HG03460 (cell line): ENCODE measurements at regions not wholly inside any gene's neighbourhood (a gene's known extent, or its start where the extent isn't known, plus 50 kb on each side); places are given as distances from the start of the nearest gene placed in this dataset.

Experiments
- ATAC-seq: cut with Tn5 transposase; IDR thresholded peaks from one replicate; pipeline ENCODE4 v1.9.1; 2021; ENCODE audit not compliant: unreplicated experiment

DNA sequence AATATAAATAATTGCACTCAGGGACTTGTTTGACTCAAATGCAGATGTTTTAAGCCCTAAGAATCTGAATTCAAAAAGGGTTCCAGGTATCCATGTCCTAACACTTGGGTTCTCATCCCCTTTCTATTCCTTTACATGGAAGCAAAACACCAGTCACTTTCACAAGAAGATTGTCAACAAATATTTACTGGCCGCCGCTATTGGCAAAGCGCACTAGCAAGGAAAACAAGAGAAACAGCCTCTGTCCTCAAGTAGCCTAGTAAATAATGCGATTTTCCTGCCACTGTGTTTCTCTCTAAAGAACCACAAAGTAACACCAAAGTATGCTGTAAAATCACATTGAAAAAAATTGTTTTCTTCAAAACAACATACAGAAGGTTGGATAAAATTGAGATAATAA is 66.7 kb upstream of the EZH2 start:
- ATAC-seq = no peak

DNA sequence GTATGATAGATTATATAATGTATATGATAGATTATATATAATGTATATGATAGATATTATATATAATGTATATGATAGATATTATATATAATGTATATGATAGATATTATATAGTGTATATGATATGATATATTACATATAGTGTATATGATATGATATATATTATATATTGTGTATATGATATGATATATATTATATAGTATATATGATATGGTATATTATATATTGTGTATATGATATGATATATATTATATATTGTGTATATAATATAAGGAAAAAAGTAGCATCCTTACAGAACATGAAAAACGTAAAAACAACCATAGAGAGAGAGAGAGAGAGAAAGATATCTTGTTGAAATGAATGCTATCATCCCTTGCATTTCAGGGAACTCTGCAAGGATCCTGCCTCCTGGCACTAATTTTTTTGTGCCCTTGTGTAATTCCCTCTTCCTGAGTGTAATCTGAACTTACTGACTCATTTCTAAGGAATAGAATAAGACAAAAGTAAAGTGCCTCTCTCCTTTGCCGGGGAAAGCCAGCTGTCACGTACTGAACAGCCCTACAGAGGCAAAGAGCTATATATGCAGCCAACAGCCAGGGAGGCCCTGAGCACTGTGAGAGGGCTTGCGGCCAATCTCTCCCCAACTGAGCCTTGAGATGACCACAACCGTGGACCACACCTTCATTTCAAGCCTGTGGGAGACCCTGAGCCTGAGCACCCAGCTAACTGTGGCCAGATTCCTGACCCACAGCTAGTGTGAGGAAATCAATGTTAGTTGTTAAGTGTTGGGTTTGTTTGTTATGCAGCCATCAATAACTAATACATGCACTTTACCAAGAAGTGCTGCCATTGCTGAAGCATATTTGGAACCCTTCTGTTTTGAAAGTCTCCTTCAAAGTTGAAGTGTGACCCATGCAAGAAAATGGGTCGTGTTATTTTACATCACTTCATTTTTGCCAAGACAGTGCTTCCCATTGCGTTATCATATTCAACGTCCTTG is 61.1 kb upstream of the EZH2 start:
- no peak for ATAC-seq

DNA sequence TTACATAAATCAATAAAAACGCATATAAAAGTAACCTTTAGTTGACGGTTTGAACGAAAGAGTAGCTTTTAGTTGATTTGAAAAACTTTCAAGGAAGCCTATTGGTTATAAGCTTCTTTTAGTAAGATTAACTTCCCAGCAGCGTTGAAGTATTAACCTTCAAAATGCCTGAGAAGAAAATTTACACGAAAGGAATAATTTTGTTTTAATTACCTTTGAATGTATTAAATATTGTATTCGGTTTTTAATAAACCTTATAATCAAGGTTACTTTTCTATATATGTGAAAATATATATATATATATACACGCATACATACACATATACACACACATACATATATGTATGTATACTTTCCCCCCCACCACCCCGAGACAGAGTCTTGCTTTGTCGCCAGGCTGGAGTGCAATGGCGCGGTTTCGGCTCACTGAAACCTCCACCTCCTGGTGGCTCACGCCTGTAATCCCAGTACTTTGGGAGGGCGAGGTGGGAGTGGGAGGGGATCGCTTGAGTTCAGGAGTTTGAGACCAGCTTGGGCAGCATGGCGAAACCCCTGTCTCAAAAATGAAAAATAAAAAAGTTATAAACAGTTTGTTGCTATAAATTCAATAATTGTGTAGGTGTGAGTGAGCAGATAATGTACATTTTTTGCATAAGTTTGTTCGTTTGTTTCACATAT is 57.6 kb upstream of the EZH2 start:
- no peak for ATAC-seq

DNA sequence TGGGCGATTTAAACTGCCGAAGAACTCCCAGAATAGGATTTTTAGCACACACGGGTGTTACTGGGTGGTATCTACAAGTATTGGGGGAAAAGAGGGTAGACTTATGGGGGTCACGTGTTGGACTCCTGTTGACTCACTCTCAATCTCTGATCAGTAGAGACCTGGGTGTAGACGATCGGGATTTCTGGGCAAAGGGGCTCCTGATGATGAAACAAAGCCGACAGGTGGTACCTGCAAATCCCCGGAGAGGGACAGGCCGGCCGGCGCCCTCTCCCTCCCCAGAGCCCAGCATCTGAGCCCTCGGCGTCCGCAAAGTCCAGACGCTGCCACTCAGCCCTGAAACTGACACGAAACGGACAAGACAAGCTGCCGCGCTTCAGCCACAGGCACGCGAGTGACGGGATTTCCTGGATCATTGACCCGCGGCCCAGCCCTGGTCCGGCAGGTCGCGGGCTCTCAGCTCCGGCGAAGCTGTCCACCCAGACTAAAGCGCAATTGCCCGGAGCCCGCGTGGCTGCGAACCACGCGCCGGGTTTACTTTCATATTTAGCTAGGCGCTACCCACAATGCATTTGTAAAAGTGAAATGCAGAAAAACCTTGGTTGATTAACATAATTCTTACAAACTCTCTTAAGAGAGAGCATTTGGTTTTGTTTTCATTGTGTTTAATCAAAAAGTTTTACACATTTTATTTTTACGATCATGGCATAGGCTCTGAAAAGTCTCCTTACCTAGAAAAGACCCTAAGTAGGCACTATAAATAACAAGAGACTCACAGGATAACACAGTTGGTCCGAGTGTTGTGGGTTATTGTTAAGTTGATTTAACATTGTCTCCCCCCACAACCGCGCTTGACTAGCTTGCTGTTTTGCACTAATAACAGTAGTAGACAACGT is 56.9 kb upstream of the EZH2 start:
- ATAC-seq = peak; percentile 63

DNA sequence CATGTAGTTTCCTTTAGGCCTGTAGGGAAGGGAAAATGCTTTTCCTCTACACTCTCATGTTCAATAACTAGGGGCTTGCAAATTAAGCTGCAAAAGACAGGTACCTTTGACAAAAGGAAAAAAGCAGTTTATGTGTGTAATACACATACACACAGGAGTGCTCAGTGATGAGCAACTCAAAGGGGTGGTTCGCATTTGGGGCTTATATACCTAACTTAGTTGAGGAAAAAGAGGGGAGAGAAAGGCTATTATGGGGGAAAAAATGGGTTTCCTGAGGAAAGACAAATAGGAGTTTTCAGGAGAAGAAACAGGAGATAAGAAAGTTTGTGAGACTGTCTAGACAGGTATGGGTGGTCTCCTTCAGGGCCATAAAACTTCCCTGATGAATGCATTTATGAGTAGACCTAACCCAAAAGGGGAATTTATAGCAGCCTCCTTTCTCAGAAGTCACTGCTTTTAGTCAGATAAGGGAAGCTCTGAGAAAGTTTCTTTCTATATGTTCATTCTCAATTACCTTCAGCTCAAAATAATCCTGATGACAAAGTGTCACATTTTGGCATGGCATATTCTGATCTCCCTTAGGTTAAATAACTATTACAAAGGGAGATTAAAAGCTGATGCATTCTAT is 55.2 kb upstream of the EZH2 start:
- ATAC-seq = no peak

DNA sequence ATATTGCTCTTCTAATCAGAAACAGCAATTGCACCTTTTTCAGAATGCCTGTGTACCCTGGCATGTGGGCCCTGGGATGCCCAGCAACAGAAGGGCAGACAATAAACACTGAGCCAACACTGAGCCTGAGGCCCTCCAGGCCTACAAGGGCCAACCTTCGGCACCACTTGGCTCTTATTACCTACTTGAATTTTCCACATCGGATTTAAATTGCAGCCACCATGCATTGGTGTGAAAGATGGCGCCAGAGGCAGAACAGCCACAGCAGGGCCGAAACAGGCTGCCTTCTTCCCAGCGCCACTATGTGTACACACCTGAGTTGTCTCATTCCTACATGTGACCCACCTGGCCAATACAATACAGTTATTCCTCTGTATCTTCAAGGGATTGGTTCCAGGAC is 51.4 kb upstream of the EZH2 start:
- ATAC-seq = no peak
